H1 (cell line): ENCODE measurements at regions not wholly inside any gene's neighbourhood (a gene's known extent, or its start where the extent isn't known, plus 50 kb on each side); places are given as distances from the start of the nearest gene placed in this dataset.

Experiments used
- CTCF ChIA-PET: fragments of 300-600 bp; sonication (Branson Sonifier 250); formaldehyde crosslinking; loops from one replicate; lab custom pipeline; 2021; ENCODE audit not compliant: partially characterized antibody; lab: Charles Lee
- POLR2A ChIA-PET: fragments of 300-600 bp; sonication (Branson Sonifier 250); formaldehyde crosslinking; loops from one replicate; lab custom pipeline; 2021; ENCODE audit warnings: inconsistent platforms; ENCODE audit not compliant: partially characterized antibody; lab: Charles Lee
- DNase-seq, 2 experiments: peaks; one replicate each; pipeline versions ENCODE4 v3.0.0 to v3.0.0-alpha.2; 2010 to 2022; ENCODE audit warnings: low spot score in 2 of 2, low read depth in 1 of 2, mixed read lengths in 1 of 2
- FAIRE-seq: peaks from 2 replicates; lab custom pipeline; 2011; peaks lifted over from hg19 to GRCh38; lab: Jason Lieb, UNC
- H2AFZ ChIP-seq: 2 replicates; pipeline ENCODE4 v1.8.1; 2012; ENCODE audit warnings: low read length, inconsistent platforms
- H2AK5ac ChIP-seq: 2 replicates; pipeline ENCODE4 v1.6.1; 2013; ENCODE audit warnings: low read depth, low read length
- H2BK120ac ChIP-seq: replicated peaks from 2 replicates; pipeline ENCODE3; 2013; ENCODE audit warnings: low read depth, low read length, inconsistent platforms
- H2BK12ac ChIP-seq: 2 replicates; pipeline ENCODE4 v1.6.1; 2013; ENCODE audit warnings: low read depth, low read length
- H2BK15ac ChIP-seq: 2 replicates; pipeline ENCODE4 v1.6.1; 2013; ENCODE audit warnings: low read length
- H2BK20ac ChIP-seq: 2 replicates; pipeline ENCODE4 v1.6.1; 2013; ENCODE audit warnings: low read length
- H2BK5ac ChIP-seq: 2 replicates; pipeline ENCODE4 v1.6.1; 2013; ENCODE audit warnings: low read depth, low read length
- H3K14ac ChIP-seq: 2 replicates; pipeline ENCODE4 v1.6.1; 2013; ENCODE audit warnings: inconsistent platforms; ENCODE audit not compliant: insufficient read length
- H3K18ac ChIP-seq: 2 replicates; pipeline ENCODE4 v1.6.1; 2013; ENCODE audit warnings: low read length; ENCODE audit errors: extremely low read depth
- H3K23ac ChIP-seq: 2 replicates; pipeline ENCODE4 v1.6.1; 2013; ENCODE audit warnings: inconsistent platforms; ENCODE audit not compliant: insufficient read length
- H3K23me2 ChIP-seq: 2 replicates; pipeline ENCODE4 v1.6.1; 2013; ENCODE audit warnings: low read depth, low read length
- H3K27ac ChIP-seq: 2 replicates; pipeline ENCODE4 v1.6.1; 2011; ENCODE audit warnings: low read depth, low read length, inconsistent platforms
- H3K27me3 ChIP-seq, 4 experiments: replicated peaks in 1 of 4; 1 replicate in 1 of 4; 2 replicates in 3 of 4; pipeline versions ENCODE4 v1.6.1 to v1.8.1; 2011 to 2013; ENCODE audit warnings: low read length in 3 of 4, mild to moderate bottlenecking in 3 of 4, inconsistent platforms in 2 of 4, mixed read lengths in 2 of 4, moderate library complexity in 1 of 4; ENCODE audit not compliant: control insufficient read depth in 3 of 4, insufficient read depth in 3 of 4; ENCODE audit errors: extremely low read depth in 1 of 4
- H3K36me3 ChIP-seq, 4 experiments: 2 replicates each; pipeline versions ENCODE4 v1.6.1 to v1.8.1; 2011 to 2013; ENCODE audit warnings: mild to moderate bottlenecking in 4 of 4, low read length in 3 of 4, moderate library complexity in 2 of 4, control low read depth in 1 of 4, inconsistent platforms in 1 of 4; ENCODE audit not compliant: insufficient read depth in 4 of 4, control insufficient read depth in 2 of 4
- H3K4ac ChIP-seq: replicated peaks from 2 replicates; pipeline ENCODE3; 2013; ENCODE audit warnings: low read length, low read depth, mixed read lengths, inconsistent platforms; ENCODE audit not compliant: insufficient read length
- H3K4me1 ChIP-seq, 4 experiments: replicated peaks in 1 of 4; 1 replicate in 1 of 4; 2 replicates in 3 of 4; pipeline versions ENCODE4 v1.6.1 to v1.8.1; 2011 to 2013; ENCODE audit warnings: low read length in 3 of 4, inconsistent platforms in 2 of 4, mixed read lengths in 1 of 4; ENCODE audit not compliant: insufficient read depth in 4 of 4, control insufficient read depth in 3 of 4
- H3K4me2 ChIP-seq, 2 experiments: 2 replicates each; pipeline versions ENCODE4 v1.6.1 to v1.8.1; 2011 to 2013; ENCODE audit warnings: low read depth in 2 of 2, low read length in 2 of 2, control low read depth in 1 of 2, inconsistent platforms in 1 of 2, mild to moderate bottlenecking in 1 of 2; ENCODE audit not compliant: insufficient read depth in 1 of 2
- H3K4me3 ChIP-seq, 4 experiments: fragments of 200-600, 300-600 bp in 1 of 4; sonication (generic), shearing (Covaris generic), sonication (Bioruptor Twin) in 1 of 4; 2 replicates each; pipeline versions ENCODE4 v1.5.1 to v1.8.1; 2011 to 2016; ENCODE audit warnings: low read length in 4 of 4, low read depth in 3 of 4, control low read depth in 2 of 4, inconsistent platforms in 2 of 4, mild to moderate bottlenecking in 2 of 4, mixed read lengths in 1 of 4, moderate library complexity in 1 of 4; ENCODE audit not compliant: insufficient read depth in 2 of 4; ENCODE audit errors: extremely low read depth in 1 of 4
- H3K56ac ChIP-seq: replicated peaks from 2 replicates; pipeline ENCODE3; 2013; ENCODE audit warnings: low read depth, mild to moderate bottlenecking, mixed read lengths, low read length, inconsistent platforms; ENCODE audit not compliant: insufficient read length
- H3K79me1 ChIP-seq: 2 replicates; pipeline ENCODE4 v1.6.1; 2013; ENCODE audit warnings: low read depth, low read length, control low read depth
- H3K79me2 ChIP-seq, 2 experiments: 2 replicates each; pipeline versions ENCODE4 v1.6.1 to v1.8.1; 2012 to 2013; ENCODE audit warnings: low read length in 2 of 2, mild to moderate bottlenecking in 2 of 2, inconsistent platforms in 1 of 2; ENCODE audit not compliant: insufficient read depth in 2 of 2, control insufficient read depth in 1 of 2
- H3K9ac ChIP-seq, 4 experiments: replicated peaks in 1 of 4; 1 replicate in 1 of 4; 2 replicates in 3 of 4; pipeline versions ENCODE4 v1.6.1 to v1.8.1; 2011 to 2013; ENCODE audit warnings: low read depth in 3 of 4, low read length in 3 of 4, control low read depth in 2 of 4, mild to moderate bottlenecking in 2 of 4, moderate library complexity in 2 of 4, inconsistent platforms in 1 of 4; ENCODE audit errors: extremely low read depth in 1 of 4
- H3K9me3 ChIP-seq, 2 experiments: 2 replicates each; pipeline versions ENCODE4 v1.6.1 to v1.8.1; 2012 to 2013; ENCODE audit warnings: mild to moderate bottlenecking in 2 of 2, moderate library complexity in 2 of 2, control low read depth in 1 of 2, inconsistent platforms in 1 of 2, low read depth in 1 of 2, low read length in 1 of 2, mixed read lengths in 1 of 2; ENCODE audit not compliant: insufficient read depth in 2 of 2
- H4K20me1 ChIP-seq, 2 experiments: replicated peaks in 1 of 2; 2 replicates each; pipeline versions ENCODE3 to v1.8.1; 2011 to 2013; ENCODE audit warnings: inconsistent platforms in 2 of 2, low read length in 2 of 2, mild to moderate bottlenecking in 1 of 2; ENCODE audit not compliant: insufficient read depth in 2 of 2, control insufficient read depth in 1 of 2
- H4K5ac ChIP-seq: 2 replicates; pipeline ENCODE4 v1.6.1; 2013; ENCODE audit warnings: low read length, low read depth, mixed read lengths, inconsistent platforms; ENCODE audit not compliant: insufficient read length
- H4K8ac ChIP-seq: 2 replicates; pipeline ENCODE4 v1.8.0; 2013; ENCODE audit warnings: mild to moderate bottlenecking, moderate library complexity, low read length, inconsistent platforms; ENCODE audit not compliant: insufficient read depth; ENCODE audit errors: extremely low read depth
- H4K91ac ChIP-seq: replicated peaks from 2 replicates; pipeline ENCODE3; 2013; ENCODE audit warnings: low read length, mixed read lengths, inconsistent platforms; ENCODE audit not compliant: insufficient read length
- ASH2L ChIP-seq: fragments of 200-600, 300-600 bp; sonication (generic); IDR thresholded peaks from one replicate; pipeline ENCODE4 v1.7.1; 2017; ENCODE audit warnings: low read length
- WGBS, 2 experiments: shearing (Covaris generic) in 1 of 2; methylation state at CpG; one replicate each; pipeline versions ENCODE4 v1.1.6 to v1.1.7; 2013 to 2015; ENCODE audit warnings: low lambda C conversion rate in 2 of 2, mixed read lengths in 2 of 2, inconsistent platforms in 1 of 2, low coverage in 1 of 2, missing lambda C conversion rate in 1 of 2; ENCODE audit not compliant: insufficient replicate concordance in 2 of 2, insufficient coverage in 1 of 2, insufficient read length in 1 of 2; ENCODE audit errors: extremely low coverage in 1 of 2, missing lambda C conversion rate in 1 of 2; 5-methylcytosine and 5-hydroxymethylcytosine counted together

DNA sequence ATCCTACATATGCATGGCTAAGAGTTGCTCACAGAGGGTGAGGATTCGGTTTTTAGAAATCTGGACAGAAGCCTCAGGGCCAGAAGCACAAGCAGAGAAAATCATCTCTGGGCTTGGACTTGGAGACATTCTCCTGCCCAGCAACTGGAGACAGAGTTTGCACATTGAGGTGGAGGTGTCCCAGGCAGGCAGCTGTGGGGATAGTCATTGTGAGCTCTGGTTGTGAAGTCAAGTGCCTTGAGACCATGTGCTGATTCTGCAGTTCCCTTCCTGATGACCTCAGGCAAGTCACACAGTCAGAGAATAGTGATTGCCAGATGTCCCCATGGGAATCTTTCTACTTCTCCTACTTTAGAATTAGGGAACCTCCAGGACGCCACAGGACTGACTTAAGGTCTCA, 108.4 kb upstream of the LDAH start:
- Histone ChIP-seq H3K9ac (no peak overlapping the region), H4K20me1 (no peaks in the 10 kb centered on the region), H3K4ac (no peak overlapping the region), H3K79me1 (no peaks in the 10 kb centered on the region), H2BK120ac (no peak overlapping the region), H3K23me2 (no peaks in the 10 kb centered on the region), H3K56ac (no peak overlapping the region), H3K4me2 (no peak overlapping the region), H2AFZ (no peak overlapping the region), H3K27me3 (no peaks in the 10 kb centered on the region), H2BK20ac (no peak overlapping the region), H2BK15ac (no peak overlapping the region), H4K8ac (no peak overlapping the region), H4K5ac (no peak overlapping the region), H3K79me2 (no peaks in the 10 kb centered on the region), H2BK12ac (no peak overlapping the region), H3K36me3 (no peaks in the 10 kb centered on the region), H3K4me1 (no peaks in the 10 kb centered on the region), H2BK5ac (no peak overlapping the region), H3K9me3 (peaks cover 8 to 14% of the 10 kb centered on the region in 2 experiments; a peak in 2 of 4 replicates), H3K27ac (no peak overlapping the region), H2AK5ac (no peak overlapping the region), H3K18ac (no peak overlapping the region), H3K14ac (no peak overlapping the region), H3K4me3 (no peak overlapping the region), H3K23ac (no peak overlapping the region), H4K91ac (no peak overlapping the region)
- no peak for DNase-seq
- CTCF ChIA-PET = no interaction called here
- whole genome bisulfite sequencing, 2 experiments = 82% methylated on average over 2 of the region's 2 CpGs; no CpG with 5 or more reads in 1 of the 2 experiments
- POLR2A ChIA-PET = no interaction called here
- no peak for FAIRE-seq
- no peak for TF ChIP-seq ASH2L
